NB4 (cell line): ENCODE measurements at regions not wholly inside any gene's neighbourhood (a gene's known extent, or its start where the extent isn't known, plus 50 kb on each side); places are given as distances from the start of the nearest gene placed in this dataset.

Experiments
- DNase-seq: peaks from one replicate; pipeline ENCODE4 v3.0.0; 2010; ENCODE audit warnings: low read depth
- H3K4me3 ChIP-seq: one replicate; pipeline ENCODE4 v1.5.1; 2011; ENCODE audit warnings: mild to moderate bottlenecking, low read depth, low read length, moderate library complexity
- MYC ChIP-seq: IDR thresholded peaks from 2 replicates; pipeline ENCODE4 v1.6.1; 2011; ENCODE audit warnings: low read depth, low read length
- POLR2A ChIP-seq: IDR thresholded peaks from 2 replicates; pipeline ENCODE4 v1.6.1; 2011; ENCODE audit warnings: mild to moderate bottlenecking; ENCODE audit not compliant: insufficient read length; ENCODE audit errors: extremely low read depth
- TF ChIP-seq, protein P1 (sequence below): IDR thresholded peaks from one replicate; pipeline ENCODE4 v1.5.1; 2012; ENCODE audit warnings: low read depth, low read length
- TF ChIP-seq, protein P2 (sequence below): IDR thresholded peaks from 2 replicates; pipeline ENCODE4 v1.6.1; 2011; ENCODE audit warnings: low read depth, low read length

DNA sequence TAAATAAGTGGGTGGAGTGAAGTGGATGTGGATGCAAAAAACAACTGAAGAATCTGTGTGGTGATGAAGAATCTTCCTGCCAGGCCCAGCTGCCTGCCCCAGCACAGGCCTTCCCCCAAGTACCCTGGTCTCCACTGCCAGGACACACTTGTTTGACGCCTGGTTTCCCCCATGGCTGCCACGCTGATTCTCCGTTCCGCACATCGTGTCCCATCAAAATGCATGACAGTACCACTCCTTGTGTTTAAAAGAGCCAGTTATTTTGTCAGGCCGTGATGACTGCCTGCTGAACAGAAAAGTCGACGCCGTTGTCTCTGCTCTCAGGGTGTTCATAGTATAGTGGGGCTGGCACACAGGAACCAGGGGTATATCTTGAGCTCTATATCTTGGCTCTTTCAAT, 50.3 kb upstream of the KYNU start:
- TF ChIP-seq MYC (no peak), POLR2A (no peak)
- TF ChIP-seq, protein P1, sequence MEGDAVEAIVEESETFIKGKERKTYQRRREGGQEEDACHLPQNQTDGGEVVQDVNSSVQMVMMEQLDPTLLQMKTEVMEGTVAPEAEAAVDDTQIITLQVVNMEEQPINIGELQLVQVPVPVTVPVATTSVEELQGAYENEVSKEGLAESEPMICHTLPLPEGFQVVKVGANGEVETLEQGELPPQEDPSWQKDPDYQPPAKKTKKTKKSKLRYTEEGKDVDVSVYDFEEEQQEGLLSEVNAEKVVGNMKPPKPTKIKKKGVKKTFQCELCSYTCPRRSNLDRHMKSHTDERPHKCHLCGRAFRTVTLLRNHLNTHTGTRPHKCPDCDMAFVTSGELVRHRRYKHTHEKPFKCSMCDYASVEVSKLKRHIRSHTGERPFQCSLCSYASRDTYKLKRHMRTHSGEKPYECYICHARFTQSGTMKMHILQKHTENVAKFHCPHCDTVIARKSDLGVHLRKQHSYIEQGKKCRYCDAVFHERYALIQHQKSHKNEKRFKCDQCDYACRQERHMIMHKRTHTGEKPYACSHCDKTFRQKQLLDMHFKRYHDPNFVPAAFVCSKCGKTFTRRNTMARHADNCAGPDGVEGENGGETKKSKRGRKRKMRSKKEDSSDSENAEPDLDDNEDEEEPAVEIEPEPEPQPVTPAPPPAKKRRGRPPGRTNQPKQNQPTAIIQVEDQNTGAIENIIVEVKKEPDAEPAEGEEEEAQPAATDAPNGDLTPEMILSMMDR: no peak
- TF ChIP-seq, protein P2, sequence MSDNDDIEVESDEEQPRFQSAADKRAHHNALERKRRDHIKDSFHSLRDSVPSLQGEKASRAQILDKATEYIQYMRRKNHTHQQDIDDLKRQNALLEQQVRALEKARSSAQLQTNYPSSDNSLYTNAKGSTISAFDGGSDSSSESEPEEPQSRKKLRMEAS: no peak
- H3K4me3 ChIP-seq: no peak overlapping the region
- no peak for DNase-seq

DNA sequence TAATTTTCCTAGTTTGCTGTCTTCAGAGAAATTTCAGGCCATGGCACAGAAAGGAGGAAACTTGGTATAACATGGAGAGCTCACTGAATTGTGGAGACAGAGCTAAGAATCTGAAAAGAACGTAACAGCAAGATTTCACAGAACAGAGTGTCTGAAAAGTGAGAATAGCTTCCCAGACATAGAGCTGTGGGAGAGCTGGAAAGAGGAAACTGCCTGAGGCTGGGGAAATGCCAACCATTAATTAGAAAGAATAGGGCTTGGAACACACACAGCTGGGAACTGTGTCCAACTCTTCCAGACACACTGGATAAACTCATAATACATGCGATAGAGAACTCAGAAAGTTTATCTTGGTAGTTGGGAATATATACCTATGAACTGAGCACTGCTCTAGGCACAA, 51.6 kb upstream of the KYNU start:
- no peak overlapping the region for H3K4me3 ChIP-seq
- DNase-seq: no peak
- TF ChIP-seq, protein P2: no peak
- TF ChIP-seq MYC: no peak
- TF ChIP-seq, protein P1: no peak
- TF ChIP-seq POLR2A: no peak

- TF ChIP-seq, protein P1: no peak
- TF ChIP-seq MYC: no peak
- TF ChIP-seq, protein P2: no peak
- no peak for TF ChIP-seq POLR2A
- H3K4me3 ChIP-seq: no peak overlapping the region
- DNase-seq: no peak
Observed at GRCh38 chr2:142824756-142825155, 52.7 kb upstream of the KYNU start.

- no peak for TF ChIP-seq MYC
- TF ChIP-seq, protein P2: no peak
- TF ChIP-seq POLR2A: no peak
- TF ChIP-seq, protein P1: no peak
- no peak overlapping the region for H3K4me3 ChIP-seq
- no peak for DNase-seq
Observed at GRCh38 chr2:142822190-142822589, 55.3 kb upstream of the KYNU start.

DNA sequence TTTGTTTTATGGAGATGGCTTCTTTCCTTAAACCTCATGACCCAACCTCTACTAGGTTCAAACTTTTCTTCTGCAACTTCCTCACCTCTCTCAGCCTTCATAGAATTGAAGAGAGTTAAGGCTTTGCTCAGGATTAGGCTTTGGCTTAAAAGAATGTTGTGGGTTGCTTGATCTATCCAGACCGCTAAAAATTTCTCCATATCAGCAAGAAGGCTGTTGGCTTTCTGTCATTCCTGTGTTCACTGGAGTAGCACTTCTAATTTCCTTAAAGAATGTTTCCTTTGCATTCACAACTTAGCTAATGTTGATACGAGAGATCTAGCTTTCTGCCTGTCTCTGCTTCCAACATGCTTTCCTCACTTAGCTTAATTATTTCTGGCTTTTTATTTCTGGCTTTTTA, 58.1 kb upstream of the KYNU start:
- no peak for DNase-seq
- H3K4me3 ChIP-seq: no peak overlapping the region
- no peak for TF ChIP-seq POLR2A
- TF ChIP-seq, protein P1: no peak
- no peak for TF ChIP-seq MYC

DNA sequence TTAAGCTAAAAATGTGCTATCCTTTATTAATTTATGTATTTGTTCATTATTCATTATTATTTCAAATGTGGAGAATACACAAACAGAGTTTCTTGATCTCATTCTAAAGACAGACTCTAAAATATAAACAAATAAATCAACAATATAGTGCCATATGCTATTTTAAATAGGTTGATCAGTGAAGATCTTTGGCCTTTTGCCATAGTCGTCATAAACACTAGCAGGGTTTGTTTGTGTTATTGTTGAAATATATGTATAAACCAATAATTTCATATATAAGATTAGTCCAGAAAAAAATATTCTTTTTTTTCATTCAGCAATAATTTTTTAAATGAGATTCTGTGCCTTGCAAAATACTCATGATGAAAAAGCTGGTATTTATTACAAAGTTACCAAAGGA, 62.1 kb upstream of the KYNU start:
- no peak overlapping the region for H3K4me3 ChIP-seq
- TF ChIP-seq, protein P2: no peak
- TF ChIP-seq, protein P1: no peak
- no peak for TF ChIP-seq POLR2A
- no peak for TF ChIP-seq MYC
- DNase-seq: no peak
